UCSD-AML1 (cell line): ENCODE measurements at regions not wholly inside any gene's neighbourhood (a gene's known extent, or its start where the extent isn't known, plus 50 kb on each side); places are given as distances from the start of the nearest gene placed in this dataset.
"Not testable (repeated sequence)": the region's sequence is repeated elsewhere in the genome, so short reads cannot be mapped to it uniquely, and the experiment has no call there.

Experiments used
- DNase-seq: peaks from one replicate; lab custom pipeline; 2025; ENCODE audit not compliant: unreplicated experiment; lab: John Stamatoyannopoulos, UW

DNA sequence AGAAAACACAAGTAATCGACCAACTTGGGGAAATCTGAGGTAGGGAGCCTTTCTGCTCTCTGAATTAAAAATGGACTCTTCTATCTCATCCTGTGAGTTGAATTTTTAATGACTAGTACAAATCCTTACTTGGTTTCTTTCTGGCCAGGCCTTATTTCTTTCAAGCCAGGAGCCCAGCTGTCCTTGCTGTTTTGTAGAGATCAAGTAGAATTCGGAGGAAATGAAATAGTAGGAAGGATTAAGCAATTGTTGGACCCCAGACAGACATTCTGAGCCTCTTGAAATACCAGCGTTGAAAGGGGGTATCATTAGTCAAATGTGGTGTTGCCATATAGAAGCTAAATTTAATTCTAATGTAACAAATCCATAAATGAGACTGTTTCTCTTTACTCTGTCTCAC lies 53.7 kb upstream of the SMIM15 start:
- no peak for DNase-seq

DNA sequence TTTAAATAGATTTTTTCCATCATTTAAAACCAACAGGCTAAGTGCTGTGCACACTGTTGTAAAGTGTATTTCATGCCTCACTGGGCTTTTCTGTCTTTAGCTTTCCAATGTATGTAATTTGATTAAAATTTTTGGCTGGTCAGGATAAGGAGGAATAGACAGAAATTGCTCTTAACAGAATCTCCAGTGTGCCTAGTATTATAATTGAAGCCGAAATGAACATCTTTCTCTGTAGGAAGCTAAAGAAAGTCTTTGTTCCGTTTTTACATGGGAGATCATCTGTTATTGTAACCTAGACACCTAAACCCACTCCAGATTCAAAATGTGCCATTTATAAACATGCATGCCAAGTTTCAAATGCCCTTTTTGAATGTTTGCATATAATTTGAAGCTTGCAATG lies 54.5 kb upstream of the SMIM15 start:
- DNase-seq, result no peak

DNA sequence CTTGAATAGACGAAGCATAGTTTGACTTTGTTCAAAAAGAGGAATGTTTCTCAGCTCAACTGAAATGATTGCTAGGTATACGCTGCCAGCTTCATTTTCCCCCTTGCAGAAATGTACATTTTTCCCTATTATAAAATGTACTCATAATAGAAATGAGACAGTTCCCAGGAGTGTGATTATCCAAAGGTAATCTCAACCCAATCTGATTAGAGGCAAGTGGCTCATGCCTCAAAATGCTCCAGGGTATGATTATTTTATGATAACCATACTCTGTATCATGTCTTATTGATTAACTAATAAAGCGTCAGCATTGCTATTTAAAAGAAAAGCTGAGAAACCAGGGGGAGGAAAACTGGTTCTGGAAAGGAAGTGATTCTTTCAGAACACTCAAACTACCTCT lies 54.9 kb upstream of the SMIM15 start:
- no peak for DNase-seq

DNA sequence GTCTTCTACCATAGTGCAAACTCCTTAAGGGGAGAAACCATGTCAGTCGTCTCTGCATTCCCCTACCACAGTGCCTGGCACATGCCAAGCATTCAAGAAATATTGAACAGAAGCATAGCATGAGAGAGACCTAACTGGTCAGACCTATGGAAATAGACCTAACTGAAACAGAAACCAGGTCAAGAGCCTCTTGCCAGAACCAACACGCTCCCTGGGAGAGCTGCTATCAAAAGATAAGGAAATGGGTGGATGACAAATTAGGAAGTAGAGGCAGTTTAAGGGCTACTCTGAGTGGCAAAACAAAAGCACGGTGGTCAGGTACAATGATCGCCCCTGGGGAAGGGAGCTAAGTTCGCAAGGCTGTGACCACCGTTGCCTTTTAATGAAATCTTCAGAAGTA lies 66.0 kb upstream of the SMIM15 start:
- no peak for DNase-seq

DNA sequence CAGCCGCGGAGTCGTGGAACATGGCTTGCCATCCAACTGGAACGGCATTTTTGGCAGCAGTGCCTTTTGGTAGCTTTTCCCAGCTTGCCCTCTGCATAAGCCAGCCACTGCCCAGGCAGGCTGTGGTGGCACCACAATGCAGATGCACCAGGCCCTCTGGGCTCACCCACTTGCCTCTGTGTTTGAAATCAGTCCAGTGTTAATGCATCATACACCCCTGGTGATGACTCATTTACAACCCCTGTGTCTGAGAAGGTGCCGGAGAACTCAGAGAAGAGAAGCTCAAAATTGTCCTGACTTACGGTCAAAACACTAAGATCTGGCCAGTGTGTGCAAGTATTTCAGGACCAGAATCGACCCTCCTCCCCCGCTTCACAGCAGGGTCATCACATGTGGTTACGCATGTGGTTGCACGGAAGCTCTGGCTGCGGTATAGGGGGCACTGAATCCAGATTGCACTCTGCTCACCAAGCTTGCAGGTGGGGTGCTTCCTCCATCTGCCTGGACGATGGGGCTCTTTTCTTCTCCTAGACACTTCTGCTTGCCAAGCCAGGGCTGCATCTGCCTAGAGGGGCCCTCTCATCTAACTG lies 66.5 kb upstream of the SMIM15 start:
- DNase-seq, result no peak

DNA sequence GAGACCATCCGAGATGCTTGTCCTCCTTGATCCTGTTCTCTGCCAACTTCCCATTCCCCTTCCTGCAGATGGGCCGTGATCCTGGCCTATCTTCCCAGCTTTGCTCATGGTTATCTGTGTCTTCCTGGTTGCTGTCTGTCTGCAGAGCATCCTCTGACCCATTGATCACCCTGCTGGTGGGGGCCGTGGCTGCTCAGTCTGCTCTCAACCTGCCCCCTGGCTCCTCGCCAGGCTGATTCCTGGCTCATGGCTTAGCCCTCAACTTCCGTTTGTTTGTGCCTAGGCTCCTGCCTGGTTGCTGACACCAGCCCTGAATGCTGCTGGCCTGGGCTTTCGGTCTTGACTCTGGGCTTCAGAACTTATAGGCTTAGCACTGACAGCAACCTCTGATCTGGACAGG lies 67.1 kb upstream of the SMIM15 start:
- no peak for DNase-seq

DNA sequence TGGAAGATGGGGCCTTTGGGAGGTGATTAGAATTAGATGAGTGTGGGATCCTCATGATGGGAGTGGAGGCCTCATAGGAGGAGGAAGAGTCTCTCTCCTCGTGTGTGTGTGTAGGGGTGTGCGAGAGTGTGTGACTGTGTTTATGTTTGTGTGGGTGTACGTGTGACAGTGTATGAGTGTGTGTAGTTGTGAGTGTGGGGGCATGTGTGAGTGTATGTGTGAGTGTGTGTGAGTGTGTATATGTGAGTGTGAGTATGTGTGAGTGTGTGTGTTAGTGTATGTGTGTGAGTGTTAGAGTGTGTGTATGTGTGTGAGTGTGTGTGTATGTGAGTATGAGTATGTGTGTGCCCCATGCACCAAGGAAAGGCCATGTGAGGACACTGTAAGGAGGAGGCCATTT lies 68.2 kb upstream of the SMIM15 start:
- no peak for DNase-seq

DNA sequence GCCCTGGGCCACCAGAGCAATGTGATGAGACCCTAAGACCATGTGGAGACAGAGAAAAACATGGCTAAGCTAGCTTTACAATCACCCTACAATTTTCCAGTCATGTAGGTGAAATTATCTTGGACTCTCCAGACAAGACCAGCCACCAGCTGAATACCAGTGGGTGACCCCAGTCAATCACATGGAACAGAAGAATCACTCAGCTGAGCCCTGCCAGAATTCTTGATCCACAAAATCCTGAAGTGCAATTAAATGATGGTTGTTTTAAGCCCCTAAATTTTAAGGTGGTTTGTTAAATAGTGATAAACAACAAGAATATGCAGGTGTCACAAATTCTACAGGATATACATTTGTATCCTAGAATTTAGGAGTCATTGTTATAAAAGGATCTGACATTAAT lies 69.5 kb upstream of the SMIM15 start:
- no peak for DNase-seq

DNA sequence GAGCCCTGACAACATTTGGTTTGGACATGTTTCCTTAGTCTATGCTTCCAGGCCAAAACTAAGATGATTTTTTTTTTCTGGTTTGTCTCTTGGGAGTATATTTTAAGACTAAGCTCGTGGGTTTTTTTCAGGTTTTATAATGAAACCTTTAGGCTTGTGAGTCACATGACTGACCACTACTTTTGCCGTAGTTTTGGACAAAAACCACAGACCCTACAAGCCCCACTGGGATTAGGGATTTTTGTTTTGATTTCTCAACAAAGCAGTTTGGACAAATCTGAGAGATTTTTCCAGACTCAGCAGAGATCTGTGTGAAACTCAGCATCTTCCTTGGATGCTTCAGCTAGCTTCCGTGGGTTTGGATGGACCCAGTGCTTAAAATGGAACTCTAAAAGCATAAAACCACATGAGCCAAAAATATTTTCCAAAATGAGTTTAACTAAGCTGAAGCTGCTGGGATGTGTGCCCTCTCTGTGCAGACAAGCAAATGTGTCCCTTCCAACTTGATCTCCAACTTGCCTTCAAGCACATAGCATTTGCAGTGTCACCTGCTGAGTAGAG lies 70.3 kb upstream of the SMIM15 start:
- no peak for DNase-seq

DNA sequence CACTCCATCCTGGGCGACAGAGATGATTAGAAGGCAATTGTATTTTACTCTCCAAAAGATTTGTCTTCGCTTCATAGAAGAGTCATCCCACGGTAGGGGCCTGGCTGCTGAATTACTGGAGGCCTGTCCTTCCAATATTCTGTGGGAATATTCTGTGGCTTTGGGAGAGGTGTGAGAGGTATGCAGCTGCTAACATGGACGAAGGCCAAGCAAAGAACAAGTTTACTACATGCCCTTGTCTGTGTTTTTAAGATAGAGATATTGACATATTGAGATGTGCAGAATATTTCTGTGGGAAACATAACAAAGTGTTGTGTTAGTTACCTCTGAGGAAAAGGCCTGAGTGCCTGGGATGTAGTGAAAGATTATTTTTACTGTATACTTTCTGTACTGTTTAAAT lies 71.8 kb upstream of the SMIM15 start:
- no peak for DNase-seq

DNA sequence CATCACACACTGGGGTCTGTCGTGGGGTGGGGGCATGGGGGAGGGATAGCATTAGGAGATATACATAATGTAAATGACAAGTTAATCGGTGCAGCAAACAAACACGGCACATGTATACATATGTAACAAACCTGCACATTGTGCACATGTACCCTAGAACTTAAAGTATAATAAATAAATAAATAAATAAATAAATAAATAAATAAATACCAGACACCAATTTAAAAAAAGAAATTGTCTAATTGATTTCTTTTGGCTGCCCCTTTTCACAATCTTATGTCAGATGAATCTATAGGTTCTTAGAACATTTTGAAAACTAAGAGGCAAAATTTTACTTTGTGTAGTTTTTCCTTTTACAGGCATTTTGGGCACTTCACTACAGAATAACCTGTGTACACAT lies 74.4 kb upstream of the SMIM15 start:
- not testable (repeated sequence) for DNase-seq

DNA sequence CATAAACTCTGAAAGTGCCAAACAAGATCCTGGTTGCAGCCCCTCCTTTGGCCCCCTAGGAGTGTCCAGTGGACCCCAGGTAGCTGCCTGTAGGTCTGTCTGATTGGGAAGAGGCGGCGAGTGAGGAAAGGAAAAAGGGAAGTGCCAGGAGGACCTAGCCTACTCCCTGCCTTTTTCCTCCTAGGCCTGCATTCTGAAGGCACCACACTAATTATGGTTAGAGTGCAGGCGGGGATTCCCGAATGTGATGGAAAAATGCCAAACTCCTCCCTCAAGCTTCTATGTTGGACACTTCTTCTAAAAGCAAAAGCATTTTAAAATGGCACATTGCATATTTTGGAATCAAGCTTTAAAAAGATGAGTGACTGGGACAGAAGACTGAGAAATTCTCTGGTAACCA lies 83.2 kb upstream of the SMIM15 start:
- no peak for DNase-seq

DNA sequence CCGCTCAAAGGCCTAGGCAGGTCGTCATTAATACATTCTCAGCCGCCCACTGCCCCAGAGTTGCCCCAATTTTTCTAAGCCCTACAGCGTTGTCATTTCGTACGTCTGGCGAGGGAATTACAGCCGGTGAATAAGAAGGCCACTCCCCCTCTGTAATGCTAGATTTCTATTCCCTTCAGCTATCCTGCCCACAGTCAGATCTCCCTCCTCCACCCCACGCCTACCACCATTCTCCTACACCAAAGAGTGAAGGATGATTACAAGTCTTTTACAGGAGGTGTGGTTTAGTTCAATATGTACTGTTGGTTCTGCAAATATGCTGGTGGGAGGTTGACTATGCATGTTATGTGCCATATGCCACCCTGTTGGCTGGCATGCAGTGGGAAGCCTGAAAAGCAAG lies 83.7 kb upstream of the SMIM15 start:
- no peak for DNase-seq

DNA sequence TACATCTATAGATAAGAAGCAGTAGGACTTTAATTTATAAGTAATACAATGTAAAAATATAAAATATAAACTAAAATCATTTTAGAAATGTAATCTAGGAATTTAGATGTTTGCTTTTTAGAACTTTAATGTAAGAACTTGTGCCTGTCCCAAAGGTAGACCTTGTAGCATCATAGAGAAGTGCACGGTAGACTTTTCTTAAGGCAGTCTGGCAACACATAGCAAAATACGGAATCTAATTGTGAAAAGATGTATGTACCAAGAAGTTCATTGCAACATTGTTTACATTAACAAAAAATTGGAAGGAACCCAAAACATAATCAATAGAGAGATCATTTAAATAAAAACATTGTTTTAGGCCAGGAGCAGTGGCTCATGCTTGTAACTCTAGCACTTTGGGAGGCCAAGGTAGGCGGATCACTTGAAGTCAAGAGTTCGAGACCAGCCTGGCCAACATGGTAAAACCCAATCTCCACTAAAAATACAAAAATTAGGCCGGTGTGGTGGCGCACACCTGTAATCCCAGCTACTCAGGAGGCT lies 84.6 kb upstream of the SMIM15 start:
- no peak for DNase-seq

DNA sequence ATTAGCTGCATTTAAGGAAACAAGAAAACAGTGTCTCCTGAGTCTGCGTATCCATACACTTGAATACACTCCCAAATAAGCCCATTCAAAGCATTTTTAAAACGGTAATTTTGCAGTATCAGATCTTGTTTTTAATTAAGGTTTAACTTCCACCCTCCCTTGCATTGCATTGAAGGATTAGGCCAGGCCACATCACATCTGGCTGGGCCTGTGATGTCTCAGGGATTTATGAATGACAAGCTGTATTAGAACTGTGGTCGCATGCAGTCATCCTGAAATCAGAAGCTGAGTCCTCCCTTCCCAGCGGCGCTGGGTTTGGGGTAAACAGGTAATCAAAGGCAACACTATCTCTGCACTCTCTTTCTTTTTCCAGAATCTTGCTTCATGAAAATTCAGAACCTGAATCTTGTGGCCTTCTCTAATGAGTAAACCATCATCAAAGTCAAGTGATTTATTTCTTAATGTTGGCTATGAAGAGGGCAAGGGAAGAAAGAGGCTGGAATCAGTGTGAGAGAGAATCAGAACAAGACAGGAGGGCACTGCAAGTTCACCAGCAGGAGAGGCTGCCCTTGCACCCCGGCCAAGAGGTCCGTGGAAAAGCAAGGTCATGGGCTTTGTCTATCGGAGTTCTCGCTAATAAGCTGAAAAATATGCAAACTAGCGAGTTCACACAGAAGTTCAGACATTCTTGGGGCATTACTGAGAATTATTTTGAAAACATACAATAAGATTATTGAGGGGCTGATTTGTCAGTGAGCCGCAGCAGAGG lies 80.0 kb upstream of the ZSWIM6 start:
- no peak for DNase-seq

DNA sequence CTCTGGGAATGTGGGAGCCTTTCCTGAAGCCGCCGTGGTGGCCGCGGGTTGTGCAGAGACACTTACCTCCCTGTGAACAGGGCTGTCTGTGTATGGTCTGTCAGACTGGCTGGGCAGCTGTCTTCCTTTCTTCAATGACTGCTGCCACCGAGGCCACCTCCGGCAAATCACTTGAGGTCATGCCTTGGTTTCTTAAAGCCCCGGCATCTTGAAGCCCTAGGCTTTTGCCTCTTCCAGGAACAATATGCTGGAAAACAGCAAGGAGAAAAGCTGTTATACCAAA lies 79.5 kb upstream of the ZSWIM6 start:
- no peak for DNase-seq

DNA sequence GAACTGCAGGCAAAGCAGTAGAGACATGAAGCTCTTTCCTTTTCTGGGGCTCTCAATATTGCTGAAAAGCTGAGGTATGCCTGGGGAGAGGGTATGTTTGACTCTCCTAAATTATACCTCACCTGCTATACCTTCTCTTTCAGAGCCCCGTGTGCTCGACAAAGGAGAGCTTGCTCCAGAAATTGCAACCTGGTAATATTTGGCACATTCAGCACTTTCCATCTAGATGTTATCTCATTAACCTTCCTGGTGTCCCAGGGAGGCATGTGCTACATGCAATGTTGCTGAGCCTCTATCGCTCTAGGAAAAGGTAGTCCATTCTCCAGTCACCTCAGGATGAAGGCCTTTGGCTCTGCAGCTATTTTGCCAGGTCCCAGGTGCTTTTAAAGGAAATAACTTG lies 78.5 kb upstream of the ZSWIM6 start:
- DNase-seq, result no peak

DNA sequence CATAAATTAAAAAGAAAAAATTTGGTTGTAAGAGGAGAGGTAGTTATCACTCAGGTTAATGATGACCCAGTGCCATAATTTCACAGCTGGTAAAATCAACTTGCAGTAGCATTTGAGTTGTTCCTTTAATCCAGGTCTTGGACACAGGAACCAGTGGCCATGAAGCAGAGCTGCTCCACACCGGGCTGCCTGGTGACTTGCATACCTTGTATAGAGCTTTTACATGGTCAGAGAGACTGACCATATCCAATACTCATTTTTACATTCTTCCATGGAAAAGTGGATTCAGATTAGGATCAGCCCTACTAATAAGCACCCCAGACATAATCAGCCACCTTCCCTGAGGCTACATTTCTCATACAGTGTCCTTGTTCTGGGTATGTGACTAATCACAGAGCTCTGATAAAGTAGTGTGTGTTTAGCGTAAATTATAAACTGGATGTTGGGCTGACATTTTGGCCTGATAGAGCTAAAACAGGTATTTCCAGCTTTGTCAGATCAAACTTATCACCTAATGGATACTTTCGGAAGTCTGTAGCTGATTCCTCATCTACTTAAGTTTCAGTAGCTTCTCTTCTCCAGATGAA lies 77.0 kb upstream of the ZSWIM6 start:
- DNase-seq, result no peak

DNA sequence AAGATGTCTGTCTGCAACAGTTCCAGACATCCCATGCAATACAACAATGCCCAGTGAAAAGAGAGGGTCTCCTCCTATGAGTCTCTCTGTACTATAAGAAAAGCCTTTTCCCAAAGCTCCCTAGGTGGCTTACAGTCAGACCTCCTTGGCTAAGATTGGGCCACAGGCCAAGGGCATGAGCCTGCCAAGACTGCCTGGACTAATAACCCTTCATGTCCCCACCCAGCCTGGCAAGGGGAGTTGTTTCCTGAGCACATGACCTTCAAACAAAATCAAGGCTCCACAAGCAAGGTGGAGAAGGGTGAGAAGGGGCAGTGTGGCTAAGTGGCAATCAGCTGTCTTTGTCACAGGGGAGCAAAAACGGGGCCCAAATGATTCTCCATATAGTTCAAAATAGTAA lies 75.6 kb upstream of the ZSWIM6 start:
- no peak for DNase-seq

DNA sequence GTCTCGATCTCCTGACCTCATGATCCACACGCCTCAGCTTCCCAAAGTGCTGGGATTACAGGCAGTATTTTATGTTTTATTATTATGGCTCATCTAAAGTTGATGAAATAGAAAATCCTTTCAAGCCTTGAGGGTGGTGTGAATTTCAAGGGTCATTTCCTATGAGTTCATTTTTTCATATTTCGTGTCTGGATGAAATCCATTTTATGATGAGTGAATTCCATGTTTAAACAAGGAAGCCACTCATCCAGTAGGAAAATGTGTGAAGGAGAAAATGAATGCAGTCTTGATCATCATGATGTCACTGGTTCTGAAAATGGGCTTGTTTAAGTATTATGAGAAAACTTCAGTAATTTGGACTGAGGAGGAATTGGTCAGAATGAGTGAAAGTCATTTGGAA lies 74.6 kb upstream of the ZSWIM6 start:
- no peak for DNase-seq

DNA sequence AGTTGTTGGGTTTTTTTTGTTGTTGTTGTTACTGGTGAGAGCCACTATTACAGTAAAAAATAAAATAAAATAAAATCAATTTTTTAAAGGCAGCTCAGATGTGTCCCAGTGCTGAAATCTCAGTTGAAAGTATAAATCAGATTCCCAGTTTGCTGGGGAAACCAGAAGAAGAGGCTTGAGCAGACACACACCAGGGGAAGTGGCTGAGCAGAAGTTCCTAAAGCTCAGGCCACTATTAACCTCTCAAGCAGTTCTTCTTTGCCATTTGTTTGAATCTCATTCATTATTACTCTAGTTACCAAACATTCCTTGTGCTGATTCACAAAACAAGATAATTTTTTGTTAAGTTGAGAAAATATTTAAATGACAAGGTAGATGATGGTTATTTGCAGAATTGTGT lies 70.9 kb upstream of the ZSWIM6 start:
- no peak for DNase-seq

DNA sequence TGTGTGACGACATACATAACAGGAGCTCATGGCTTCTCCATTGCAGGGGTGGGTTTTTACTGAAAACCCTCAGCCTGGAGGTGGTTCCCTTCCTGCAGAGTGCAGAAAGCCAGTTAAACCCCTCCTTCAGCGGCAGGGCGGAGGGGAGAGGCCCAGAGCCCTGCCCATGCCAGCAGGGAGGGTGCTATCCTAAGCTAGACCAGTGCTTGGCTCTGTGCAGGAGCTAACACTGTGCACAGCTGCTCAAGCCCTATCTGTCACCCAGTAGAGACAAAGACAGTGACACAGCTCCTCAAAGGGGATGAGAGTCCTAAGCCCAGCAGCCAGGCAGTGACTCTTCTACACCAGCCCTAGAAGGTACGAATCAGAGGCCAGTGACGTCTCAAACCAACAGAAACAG lies 70.0 kb upstream of the ZSWIM6 start:
- no peak for DNase-seq
